Psoas muscle (tissue), 7 donors: ENCODE measurements at regions not wholly inside any gene's neighbourhood (a gene's known extent, or its start where the extent isn't known, plus 50 kb on each side); places are given as distances from the start of the nearest gene placed in this dataset.

ENCODE experiments used
- ATAC-seq, 4 donors: fragments of 200-7000 bp; cut with Tn5 transposase; one replicate each; pipeline ENCODE4 v1.9.1; 2020; ENCODE audit warnings: moderate library complexity in 3 of 4, mild to moderate bottlenecking in 2 of 4
- DNase-seq, 2 donors: peaks; one replicate each; pipeline ENCODE4 v3.0.0-alpha.2; 2020
- H3K27ac ChIP-seq: fragments of 200-600 bp; one replicate; pipeline ENCODE4 v1.8.0; 2022
- H3K27me3 ChIP-seq, 3 donors: fragments of 200-600 bp in 1 of 3; one replicate each; pipeline versions ENCODE4 v1.6.1 to v1.8.0; 2013 to 2022; ENCODE audit warnings: low read length in 2 of 3, mild to moderate bottlenecking in 2 of 3, moderate library complexity in 1 of 3; ENCODE audit not compliant: insufficient read depth in 3 of 3
- H3K36me3 ChIP-seq, 2 donors: fragments of 200-600 bp in 1 of 2; one replicate each; pipeline versions ENCODE4 v1.6.1 to v1.8.0; 2013 to 2022; ENCODE audit warnings: low read depth in 1 of 2, mild to moderate bottlenecking in 1 of 2, moderate library complexity in 1 of 2; ENCODE audit not compliant: insufficient read depth in 1 of 2
- H3K4me1 ChIP-seq: fragments of 200-600 bp; one replicate; pipeline ENCODE4 v1.8.0; 2022
- H3K4me3 ChIP-seq: fragments of 200-600 bp; one replicate; pipeline ENCODE4 v1.8.0; 2022; ENCODE audit warnings: mild to moderate bottlenecking
- H3K9me3 ChIP-seq: fragments of 200-600 bp; one replicate; pipeline ENCODE4 v1.8.0; 2022
- CTCF ChIP-seq: fragments of 200-600 bp; IDR thresholded peaks from one replicate; pipeline ENCODE4 v1.8.0; 2022; ENCODE audit warnings: antibody characterized with exemption
- WGBS, 3 donors: extraction: QIAGEN DNeasy Blood & Tissue Kit; methylation state at CpG; one replicate each; pipeline versions ENCODE4 v1.1.6 to v1.1.7; 2013; 5-methylcytosine and 5-hydroxymethylcytosine counted together
- intact Hi-C, 2 donors: fragments of 100-400 bp; cut with DNase I; formaldehyde crosslinking; loops; one replicate each; pipeline versions ENCODE4 v1.11.0 to v1.14.2; 2022
- donor health status: healthy with polysubstance abuse.
- donor health status: DM: no; HTN: no; CAD: no; lungs with moderate emphysema.
- donor health status: Bipolar disorder and iron deficiency.
- donor health status: healthy.
- donor health status: DM: yes; HTN: yes; CAD: no.
- donor health status: DM: no; HTN: no; CAD: no.
- donor health status: DM: yes; HTN: yes; CAD: no.

- Histone ChIP-seq H3K27me3 (peaks cover 0 to 21% (median 0%) of the 10 kb centered on the region in 3 donors), H3K4me3 (no peak overlapping the region), H3K9me3 (no peaks in the 10 kb centered on the region), H3K27ac (no peak overlapping the region), H3K36me3 (no peaks in the 10 kb centered on the region), H3K4me1 (no peaks in the 10 kb centered on the region)
- 77 to 87% (median 80%) methylated on average over 1 of the region's 1 CpG for WGBS, 3 donors
- ATAC-seq (no peak), DNase-seq (no peak)
- TF ChIP-seq CTCF: no peak
- intact Hi-C loops: no loop called here
Observed at GRCh38 chr15:29962407-29962806, 120.3 kb upstream of the GOLGA8J start.

GRCh38 chr15:29959384-29960137, 123.2 kb upstream of the GOLGA8J start:
- no peaks in the 10 kb centered on the region for H3K9me3 ChIP-seq
- WGBS, 3 donors: 73 to 79% (median 75%) methylated on average over 9 of the region's 9 CpGs
- ATAC-seq (no peak), DNase-seq (no peak)
- H3K27me3 ChIP-seq: peaks cover 0 to 2% (median 0%) of the 10 kb centered on the region in 3 donors
- no peaks in the 10 kb centered on the region for H3K36me3 ChIP-seq
- TF ChIP-seq CTCF: no peak
- no peak overlapping the region for H3K27ac ChIP-seq
- H3K4me1 ChIP-seq: no peaks in the 10 kb centered on the region
- intact Hi-C loops: no loop called here
- H3K4me3 ChIP-seq: no peak overlapping the region

GRCh38 chr15:29952225-29952624, 130.0 kb upstream of the TJP1 start:
- WGBS, 3 donors: 16 to 25% (median 19%) methylated on average over 1 of the region's 1 CpG

GRCh38 chr15:29945943-29946596, 123.8 kb upstream of the TJP1 start:
- Histone ChIP-seq H3K27me3 (no peaks in the 10 kb centered on the region), H3K27ac (no peak overlapping the region), H3K9me3 (no peaks in the 10 kb centered on the region), H3K4me3 (no peak overlapping the region), H3K4me1 (no peaks in the 10 kb centered on the region), H3K36me3 (no peaks in the 10 kb centered on the region)
- ATAC-seq (no peak), DNase-seq (no peak)
- no peak for TF ChIP-seq CTCF
- intact Hi-C loops: no loop called here
- 47 to 50% (median 48%) methylated on average over 9 of the region's 9 CpGs for WGBS, 3 donors

More at GRCh38 chr15:29952225-29952624, 130.0 kb upstream of the TJP1 start:
- H3K4me1 ChIP-seq: no peaks in the 10 kb centered on the region
- no peak for TF ChIP-seq CTCF
- intact Hi-C loops: no loop called here
- peaks cover 0 to 2% (median 0%) of the 10 kb centered on the region in 3 donors for H3K27me3 ChIP-seq
- no peaks in the 10 kb centered on the region for H3K9me3 ChIP-seq
- DNase-seq (no peak), ATAC-seq (no peak)
- no peaks in the 10 kb centered on the region for H3K36me3 ChIP-seq
- H3K27ac ChIP-seq: no peak overlapping the region
- no peak overlapping the region for H3K4me3 ChIP-seq
